ENCODE measurements at regions not wholly inside any gene's neighbourhood (a gene's known extent, or its start where the extent isn't known, plus 50 kb on each side); places are given as distances from the start of the nearest gene placed in this dataset.

GRCh38 chr16:6265968-6266367 is 1066.7 kb upstream of the RBFOX1 start:
- no peak for TF ChIP-seq CTCF (IDR thresholded peaks at IDR 0.05)
- no peak for TF ChIP-seq POLR2A (IDR thresholded peaks at IDR 0.05)
